Kidney (tissue), 13 donors: ENCODE measurements at regions not wholly inside any gene's neighbourhood (a gene's known extent, or its start where the extent isn't known, plus 50 kb on each side); places are given as distances from the start of the nearest gene placed in this dataset.

Source experiments
- DNase-seq, 5 donors: peaks; one replicate each; pipeline ENCODE4 v3.0.0-alpha.2; 2013 to 2020
- FAIRE-seq: peaks from 2 replicates; lab custom pipeline; 2012; peaks lifted over from hg19 to GRCh38; lab: Jason Lieb, UNC
- H3K27ac ChIP-seq, 2 donors: one replicate each; pipeline ENCODE4 v1.7.0; 2013; ENCODE audit warnings: low read depth in 2 of 2, low read length in 2 of 2, inconsistent platforms in 1 of 2
- H3K27me3 ChIP-seq: one replicate; pipeline ENCODE4 v1.7.1; 2013; ENCODE audit warnings: low read length, inconsistent platforms; ENCODE audit not compliant: control insufficient read depth, insufficient read depth
- H3K36me3 ChIP-seq, 3 donors: one replicate each; pipeline versions ENCODE4 v1.7.0 to v1.7.1; 2013; ENCODE audit warnings: low read length in 3 of 3, control low read depth in 1 of 3, inconsistent platforms in 1 of 3; ENCODE audit not compliant: insufficient read depth in 3 of 3, control insufficient read depth in 2 of 3
- H3K4me1 ChIP-seq, 3 donors: one replicate each; pipeline versions ENCODE4 v1.7.0 to v1.7.1; 2013; ENCODE audit warnings: low read length in 3 of 3, inconsistent platforms in 1 of 3, low read depth in 1 of 3; ENCODE audit not compliant: control insufficient read depth in 2 of 3, insufficient read depth in 2 of 3
- H3K4me3 ChIP-seq, 3 donors: one replicate each; pipeline versions ENCODE4 v1.7.0 to v1.8.1; 2013; ENCODE audit warnings: low read length in 3 of 3, control low read depth in 1 of 3, inconsistent platforms in 1 of 3
- H3K9ac ChIP-seq, 3 donors: one replicate each; pipeline versions ENCODE4 v1.7.0 to v1.7.1; 2013; ENCODE audit warnings: low read length in 3 of 3, control low read depth in 1 of 3, inconsistent platforms in 1 of 3
- H3K9me3 ChIP-seq, 3 donors: one replicate each; pipeline versions ENCODE4 v1.7.0 to v1.7.1; 2013; ENCODE audit warnings: low read length in 3 of 3, control low read depth in 1 of 3, inconsistent platforms in 1 of 3; ENCODE audit not compliant: control insufficient read depth in 2 of 3, insufficient read depth in 1 of 3
- CTCF ChIP-seq: IDR thresholded peaks from 3 replicates; pipeline ENCODE4 v1.5.1; 2012; ENCODE audit warnings: mild to moderate bottlenecking, moderate library complexity, borderline replicate concordance; ENCODE audit not compliant: insufficient read depth; ENCODE audit errors: extremely low read depth
- intact Hi-C: fragments of 100-400 bp; cut with DNase I; formaldehyde crosslinking; loops from one replicate; pipeline ENCODE4 v1.11.1; 2022
- donor health status: control.
- donor health status: control.
- donor health status: control.
- donor health status: control.
- donor health status: control.
- donor health status: DM: yes; HTN: yes; CAD: no.
- donor health status: Normal renal cell carcinoma (clear cell type).

- no peak for DNase-seq
- Histone ChIP-seq H3K4me1 (no peaks in the 10 kb centered on the region), H3K27me3 (no peaks in the 10 kb centered on the region), H3K9ac (no peak overlapping the region), H3K4me3 (no peak overlapping the region), H3K27ac (no peak overlapping the region), H3K9me3 (no peaks in the 10 kb centered on the region), H3K36me3 (no peaks in the 10 kb centered on the region)
- no peak for FAIRE-seq
- no peak for TF ChIP-seq CTCF
- intact Hi-C loops, result no loop called here
Measured at GRCh38 chr2:75310876-75311275, 111.6 kb upstream of the TACR1 start.

- Histone ChIP-seq H3K4me3 (no peak overlapping the region), H3K4me1 (no peaks in the 10 kb centered on the region), H3K36me3 (no peaks in the 10 kb centered on the region), H3K9ac (no peak overlapping the region), H3K9me3 (no peaks in the 10 kb centered on the region), H3K27ac (no peak overlapping the region), H3K27me3 (no peaks in the 10 kb centered on the region)
- no peak for DNase-seq
- TF ChIP-seq CTCF, result no peak
- FAIRE-seq, result no peak
- intact Hi-C loops, result no loop called here
Measured at GRCh38 chr2:75309596-75310463, 110.5 kb upstream of the TACR1 start.

DNA sequence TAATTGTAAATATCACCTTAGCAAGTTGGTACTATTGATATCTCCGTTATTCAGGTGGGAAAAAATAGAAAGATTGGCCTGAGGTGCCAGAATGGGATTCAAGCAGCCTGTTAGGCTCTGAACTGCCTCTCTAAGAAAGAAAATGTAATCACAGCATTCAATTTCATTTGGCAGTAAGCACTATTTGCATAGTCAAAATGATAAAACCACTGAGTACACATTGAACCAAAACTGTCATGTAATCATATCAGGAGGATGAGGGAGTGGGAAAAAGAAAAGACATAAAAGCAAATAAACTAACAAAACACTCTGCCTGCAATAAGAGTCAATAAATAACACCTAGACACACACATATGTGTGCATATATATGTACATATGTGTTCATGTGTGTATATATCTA, 103.9 kb upstream of the TACR1 start:
- Histone ChIP-seq H3K36me3 (no peaks in the 10 kb centered on the region), H3K9me3 (no peaks in the 10 kb centered on the region), H3K27ac (no peak overlapping the region), H3K4me3 (no peak overlapping the region), H3K27me3 (no peaks in the 10 kb centered on the region), H3K9ac (no peak overlapping the region), H3K4me1 (no peaks in the 10 kb centered on the region)
- DNase-seq, result no peak
- no peak for FAIRE-seq
- TF ChIP-seq CTCF, result no peak
- intact Hi-C loops, result no loop called here
